RWPE1 (cell line): ENCODE measurements at regions not wholly inside any gene's neighbourhood (a gene's known extent, or its start where the extent isn't known, plus 50 kb on each side); places are given as distances from the start of the nearest gene placed in this dataset.

Source experiments
- CTCF ChIA-PET: fragments of 350-600 bp; sonication (Branson Sonifier 250); formaldehyde crosslinking; extraction: SDS; loops from one replicate; lab custom pipeline; 2021; lab: Yijun Ruan, JAX
- POLR2A ChIA-PET: fragments of 400-600 bp; formaldehyde crosslinking; extraction: SDS; loops from one replicate; lab custom pipeline; 2020; ENCODE audit warnings: antibody characterized with exemption; ENCODE audit not compliant: low non-redundant PET; lab: Yijun Ruan, JAX
- DNase-seq: peaks from one replicate; pipeline ENCODE4 v3.0.0; 2012; ENCODE audit warnings: low spot score
- H3K27ac ChIP-seq: fragments of 450-650 bp; 2 replicates; pipeline ENCODE4 v1.5.1; 2017
- TF ChIP-seq, protein P1 (sequence below): fragments of 450-650 bp; conservative IDR thresholded peaks from 2 replicates; pipeline ENCODE4 v1.5.1; 2017; ENCODE audit warnings: low read depth, mild to moderate bottlenecking

DNA sequence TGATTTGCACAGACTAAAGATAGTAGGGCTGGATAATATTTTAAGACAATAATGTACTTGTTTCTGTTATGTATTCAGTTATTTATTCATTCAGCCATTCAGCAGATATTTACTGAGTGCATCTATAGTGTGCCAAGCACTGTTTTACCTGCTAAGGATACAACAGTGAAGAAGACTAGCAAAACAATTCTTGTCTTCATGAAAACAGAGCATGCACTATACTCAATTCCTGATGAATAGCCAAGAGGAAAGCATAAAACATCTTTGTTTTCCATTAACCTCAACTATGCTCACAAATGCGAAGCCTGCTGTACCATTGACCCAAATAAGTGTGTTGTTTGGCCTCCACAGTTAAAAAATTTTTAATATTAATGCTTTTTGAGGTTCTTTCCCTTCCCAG is 436.7 kb downstream of the BCKDHB start:
- CTCF ChIA-PET = no interaction called here
- H3K27ac ChIP-seq = no peak overlapping the region
- no peak for DNase-seq
- POLR2A ChIA-PET = no interaction called here
- TF ChIP-seq, protein P1, sequence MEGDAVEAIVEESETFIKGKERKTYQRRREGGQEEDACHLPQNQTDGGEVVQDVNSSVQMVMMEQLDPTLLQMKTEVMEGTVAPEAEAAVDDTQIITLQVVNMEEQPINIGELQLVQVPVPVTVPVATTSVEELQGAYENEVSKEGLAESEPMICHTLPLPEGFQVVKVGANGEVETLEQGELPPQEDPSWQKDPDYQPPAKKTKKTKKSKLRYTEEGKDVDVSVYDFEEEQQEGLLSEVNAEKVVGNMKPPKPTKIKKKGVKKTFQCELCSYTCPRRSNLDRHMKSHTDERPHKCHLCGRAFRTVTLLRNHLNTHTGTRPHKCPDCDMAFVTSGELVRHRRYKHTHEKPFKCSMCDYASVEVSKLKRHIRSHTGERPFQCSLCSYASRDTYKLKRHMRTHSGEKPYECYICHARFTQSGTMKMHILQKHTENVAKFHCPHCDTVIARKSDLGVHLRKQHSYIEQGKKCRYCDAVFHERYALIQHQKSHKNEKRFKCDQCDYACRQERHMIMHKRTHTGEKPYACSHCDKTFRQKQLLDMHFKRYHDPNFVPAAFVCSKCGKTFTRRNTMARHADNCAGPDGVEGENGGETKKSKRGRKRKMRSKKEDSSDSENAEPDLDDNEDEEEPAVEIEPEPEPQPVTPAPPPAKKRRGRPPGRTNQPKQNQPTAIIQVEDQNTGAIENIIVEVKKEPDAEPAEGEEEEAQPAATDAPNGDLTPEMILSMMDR = no peak

DNA sequence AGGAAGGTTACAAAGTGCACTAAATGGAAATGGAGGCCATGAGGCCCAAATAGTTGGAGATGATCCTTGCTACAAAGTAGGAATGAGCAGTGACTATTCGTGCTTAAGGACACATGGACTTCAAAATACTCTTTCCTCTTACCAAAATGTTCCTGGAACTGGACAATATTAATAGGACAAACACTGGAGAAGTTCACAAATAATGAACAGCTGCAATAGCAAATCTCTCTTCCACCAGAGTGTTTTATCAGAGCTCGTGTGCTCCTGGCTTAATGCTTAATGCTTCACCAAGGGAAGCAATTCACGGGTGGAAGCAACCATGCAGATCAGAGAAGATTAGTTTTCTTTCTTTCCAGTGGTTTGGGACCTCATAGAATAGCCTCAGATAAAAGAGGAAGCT is 435.4 kb downstream of the BCKDHB start:
- no peak for DNase-seq
- TF ChIP-seq, protein P1 = no peak
- POLR2A ChIA-PET = no interaction called here
- H3K27ac ChIP-seq = no peak overlapping the region
- CTCF ChIA-PET = no interaction called here

DNA sequence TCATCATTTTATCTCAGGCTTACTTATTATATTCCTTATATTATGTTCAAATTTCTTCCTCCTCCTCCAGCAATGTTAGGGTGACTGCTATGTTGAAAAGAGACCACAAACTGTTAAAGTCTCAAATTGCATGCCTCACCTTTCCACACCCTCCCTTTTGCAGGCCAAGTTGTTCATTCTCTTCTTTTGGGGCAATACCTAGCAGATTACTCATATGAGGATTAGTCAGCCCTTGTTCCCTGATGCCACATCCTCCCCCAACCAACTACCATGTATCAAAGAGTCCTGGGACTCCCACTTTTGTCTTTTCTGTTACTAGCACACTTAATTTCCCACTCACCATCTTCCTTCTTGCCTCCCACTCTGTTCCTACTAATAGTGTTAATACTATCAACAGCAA is 434.7 kb downstream of the BCKDHB start:
- ChIA-PET POLR2A (no interaction called here), CTCF (no interaction called here)
- H3K27ac ChIP-seq = no peak overlapping the region
- TF ChIP-seq, protein P1 = no peak
- DNase-seq = peak; percentile 91

DNA sequence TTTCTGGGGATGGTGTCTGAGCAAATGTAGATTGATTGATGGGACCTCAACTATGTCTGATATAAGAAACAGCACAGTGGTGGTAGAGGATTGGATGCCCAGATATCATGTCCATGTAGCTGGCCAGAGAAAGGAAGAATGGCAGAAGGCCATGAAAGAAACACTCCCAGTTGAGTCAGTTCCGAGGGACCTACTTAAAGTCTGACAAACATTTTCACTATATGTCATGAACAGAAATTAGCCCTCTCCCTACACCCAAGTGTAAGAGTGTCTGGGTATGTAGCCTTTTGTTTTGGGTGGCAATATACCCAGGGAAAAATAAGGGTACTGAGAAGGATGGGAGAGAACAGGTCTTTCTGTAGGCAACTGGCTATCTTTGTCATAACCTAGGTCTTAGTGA is 434.2 kb downstream of the BCKDHB start:
- peak overlapping the region; percentile 15; the same call in 1 of the 2 replicates for H3K27ac ChIP-seq
- POLR2A ChIA-PET = no interaction called here

DNA sequence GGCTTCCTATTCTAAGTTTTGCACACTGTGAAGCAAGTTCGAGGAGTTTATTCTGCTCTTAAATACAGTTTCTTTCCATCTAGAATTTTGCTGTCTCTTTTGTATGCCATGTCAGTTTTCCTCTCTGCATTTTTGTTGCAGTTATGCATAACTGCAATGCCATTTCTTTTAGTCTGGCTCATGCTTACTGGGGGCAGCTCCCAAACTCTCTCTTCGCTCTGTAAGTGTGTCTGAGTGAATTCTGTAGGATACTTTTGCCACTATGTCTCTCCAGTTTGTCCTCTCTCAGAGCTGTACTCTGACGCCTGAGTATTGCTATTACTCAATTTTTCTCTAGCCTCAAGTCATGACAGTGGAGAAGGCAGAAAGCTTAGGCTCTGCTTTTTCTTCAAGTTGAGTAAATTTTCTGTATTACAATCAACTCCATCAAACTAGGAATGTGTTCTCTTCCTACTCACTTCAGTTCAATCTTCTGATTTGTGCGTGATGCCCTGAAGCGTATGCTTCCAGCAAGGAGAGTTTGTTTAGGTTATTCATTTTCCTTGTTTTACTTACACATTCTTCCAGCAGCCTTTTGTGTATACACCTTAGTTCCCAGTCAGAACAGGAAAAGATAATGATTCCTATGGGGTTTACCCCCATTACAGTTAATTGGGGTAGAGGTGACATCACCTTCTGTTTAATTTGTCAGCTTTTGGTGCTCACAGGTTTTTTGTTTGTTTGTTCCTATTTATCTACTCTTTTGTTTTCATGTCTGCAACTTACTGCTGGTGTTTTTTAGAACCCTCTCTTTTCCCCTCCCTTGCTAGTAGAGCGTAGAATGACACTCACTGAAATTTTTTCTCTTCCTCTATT is 430.9 kb downstream of the BCKDHB start:
- H3K27ac ChIP-seq = no peak overlapping the region
- ChIA-PET CTCF (interaction anchor here (0.7 kb wide), 1 partner anchor 86 kb away, joined by 4 read pairs; no protein-coding TSS in a partner anchor), POLR2A (no interaction called here)
- TF ChIP-seq, protein P1 = no peak
- no peak for DNase-seq

More for the DNA sequence above, 434.2 kb downstream of the BCKDHB start:
- TF ChIP-seq, protein P1 = no peak
- CTCF ChIA-PET = interaction anchor here (0.6 kb wide), 1 partner anchor 1465 kb away, joined by 7 read pairs; no protein-coding TSS in a partner anchor
- DNase-seq = peak; percentile 9

DNA sequence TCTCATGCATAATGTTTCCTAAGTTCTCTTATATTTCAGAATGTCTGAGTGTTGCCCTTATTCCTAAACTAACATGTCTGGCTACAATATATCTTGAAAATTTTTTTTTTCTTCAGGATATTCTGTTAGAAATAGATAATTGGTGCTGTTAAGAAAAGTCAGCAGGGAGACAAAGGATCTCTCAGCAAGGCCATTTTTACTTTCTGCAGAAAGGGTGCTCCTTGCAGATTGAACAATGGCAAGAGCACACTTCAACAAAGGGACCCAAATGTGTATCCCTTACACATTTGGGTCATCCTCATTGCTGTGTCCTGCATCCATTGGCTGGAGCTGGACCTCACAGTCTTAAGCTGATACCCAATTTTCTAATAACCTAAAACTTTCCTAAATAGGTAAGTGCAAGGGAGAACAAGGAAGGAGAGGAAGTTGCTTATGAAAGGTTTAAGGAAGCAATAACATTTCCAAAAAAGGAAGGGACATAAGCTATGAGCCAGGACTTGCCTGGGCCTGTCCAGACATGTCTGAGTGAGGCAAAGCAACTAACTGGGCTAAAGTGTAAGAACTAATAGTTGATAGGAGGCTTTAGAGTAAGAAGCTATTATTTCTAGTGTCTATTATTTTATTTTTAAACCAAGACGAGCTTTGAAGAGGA is 429.6 kb downstream of the BCKDHB start:
- ChIA-PET CTCF (no interaction called here), POLR2A (no interaction called here)
- TF ChIP-seq, protein P1 = no peak
- DNase-seq = no peak
- H3K27ac ChIP-seq = no peak overlapping the region
